ENCODE measurements at regions not wholly inside any gene's neighbourhood (a gene's known extent, or its start where the extent isn't known, plus 50 kb on each side); places are given as distances from the start of the nearest gene placed in this dataset.
"Not testable (repeated sequence)": the region's sequence is repeated elsewhere in the genome, so short reads cannot be mapped to it uniquely, and the experiment has no call there.

DNA sequence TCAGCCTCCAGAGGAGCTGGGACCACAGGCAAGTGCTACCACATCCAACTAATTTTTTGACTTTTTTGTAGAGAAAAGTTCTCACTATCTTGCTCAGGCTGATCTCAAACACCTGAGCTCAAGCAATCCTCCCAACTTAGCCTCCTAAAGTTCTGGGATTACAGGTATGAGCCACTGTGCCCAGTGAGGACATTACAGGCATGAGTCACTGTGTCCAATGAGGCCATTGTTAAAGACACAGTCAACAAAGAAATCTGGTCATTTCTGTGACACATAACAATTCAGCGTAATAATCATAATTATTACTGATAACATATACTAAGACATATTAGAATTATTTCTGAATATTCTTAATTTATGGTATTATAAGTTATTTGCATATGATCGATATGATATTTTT, 463.4 kb upstream of the NDN start:
- no peak for DNase-seq (ENCODE audit: low spot score)

DNA sequence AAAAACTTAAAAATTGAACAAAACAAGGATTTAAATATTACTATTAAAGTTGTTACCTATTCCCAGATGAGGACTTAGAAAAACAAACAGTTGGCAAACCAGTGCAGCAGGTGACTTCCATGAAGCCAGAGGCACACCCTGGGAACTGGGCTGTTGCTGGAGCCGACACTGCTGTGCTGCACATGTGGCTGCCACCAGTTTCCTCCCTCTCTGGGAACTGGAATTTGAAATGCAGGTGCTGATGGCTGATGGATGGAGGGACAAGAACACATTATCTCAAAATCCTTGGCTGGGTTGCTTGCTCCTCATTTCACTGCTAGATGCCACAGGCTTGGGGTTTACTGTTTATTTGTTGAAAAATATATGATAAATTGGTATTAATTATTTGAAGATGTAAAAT, 471.2 kb upstream of the NDN start:
- DNase-seq (ENCODE audit: low spot score), result not testable (repeated sequence)

DNA sequence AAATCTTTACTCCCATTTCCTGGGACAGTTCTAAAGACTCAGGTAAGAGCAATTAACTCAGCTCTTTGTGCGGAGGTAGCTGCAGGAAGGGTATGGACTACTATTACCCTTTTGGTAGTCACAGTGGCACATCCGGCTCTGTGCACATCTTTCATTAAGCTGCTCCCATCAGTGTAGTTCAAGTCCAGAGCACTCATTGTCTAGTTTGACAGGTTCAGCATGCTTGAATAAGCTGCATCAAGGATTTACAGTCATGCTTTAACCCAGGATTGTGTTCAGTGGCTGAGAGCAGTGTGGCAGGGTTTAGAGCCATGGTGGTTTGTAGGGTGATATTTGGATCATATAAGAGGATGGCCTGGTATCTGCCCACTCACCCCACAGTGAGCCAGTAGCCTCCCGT, 478.4 kb upstream of the NDN start:
- not testable (repeated sequence) for DNase-seq (ENCODE audit: low spot score)

DNA sequence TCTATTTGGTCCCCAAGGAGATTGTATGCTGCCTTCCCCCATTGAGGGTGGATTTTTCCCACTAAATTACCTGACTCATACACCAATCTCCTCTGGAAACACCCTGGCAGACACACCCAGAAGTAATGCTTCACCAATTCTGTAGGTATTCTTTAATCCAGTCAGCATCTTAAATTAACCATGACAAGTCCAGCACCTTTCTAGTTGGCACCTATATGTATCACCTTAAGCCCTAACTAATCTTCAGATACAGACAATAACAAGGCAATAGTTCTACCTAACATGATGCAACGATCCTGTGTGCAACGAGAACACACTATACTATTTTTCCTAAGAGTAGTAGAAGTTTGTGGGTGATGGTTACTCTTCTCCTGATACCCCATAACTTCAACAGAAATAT, 473.3 kb upstream of the NPAP1 start:
- DNase-seq (ENCODE audit: low spot score), result not testable (repeated sequence)

DNA sequence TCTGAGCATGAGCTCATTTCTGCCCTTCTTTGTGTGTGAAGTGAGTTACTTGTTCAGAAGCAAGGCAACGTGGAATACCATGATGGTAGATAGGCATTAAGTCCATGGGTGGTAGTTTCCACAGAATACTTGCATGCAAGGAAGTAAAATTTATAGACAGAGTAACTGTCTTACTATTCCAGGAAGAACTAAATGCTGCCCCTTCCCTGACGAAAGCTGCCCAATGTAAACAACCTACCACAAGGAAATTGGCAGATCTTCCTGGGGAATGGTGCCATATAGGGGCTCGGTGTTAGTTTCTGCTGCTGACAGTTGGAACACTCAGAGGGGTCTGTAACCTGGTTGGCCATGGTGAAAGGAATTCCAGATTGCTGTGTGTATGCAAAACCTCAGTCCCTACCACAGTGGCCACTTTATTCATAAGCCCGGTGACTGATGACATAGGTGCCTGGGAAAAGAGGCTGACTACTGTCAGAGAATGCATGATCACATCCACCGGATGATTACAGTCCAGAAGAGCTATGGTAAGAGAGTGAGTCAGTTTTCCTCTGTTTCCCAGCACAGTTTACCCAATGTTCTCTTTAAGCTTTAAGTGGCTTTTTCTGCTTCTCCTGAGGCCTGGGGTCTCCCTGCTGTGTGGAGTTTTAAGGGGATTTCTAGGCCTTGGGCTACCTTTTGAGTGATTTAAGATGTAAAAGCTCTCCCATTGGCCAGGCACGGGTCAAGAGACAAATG, 463.7 kb upstream of the NPAP1 start:
- not testable (repeated sequence) for DNase-seq (ENCODE audit: low spot score)

DNA sequence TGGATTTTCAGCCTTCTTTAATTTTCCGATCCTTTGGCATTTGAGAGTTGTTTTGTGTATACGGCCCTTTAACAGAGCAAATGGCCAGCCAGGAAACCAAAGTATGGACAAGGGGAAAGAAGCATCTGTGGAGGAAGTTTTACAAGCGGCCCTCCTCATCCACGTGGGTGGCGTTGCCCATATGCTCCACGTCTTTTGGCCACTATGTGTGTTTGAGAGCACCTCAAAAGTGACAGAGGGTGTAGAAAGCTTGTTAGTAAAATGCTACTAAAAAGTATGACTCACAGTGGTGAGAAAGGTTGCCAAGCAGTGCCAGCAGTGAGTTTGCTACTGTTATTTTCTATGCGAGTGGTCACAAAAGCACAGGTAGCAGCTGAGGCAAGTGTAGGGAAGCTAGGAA, 451.8 kb upstream of the NPAP1 start:
- DNase-seq (ENCODE audit: low spot score), result no peak

DNA sequence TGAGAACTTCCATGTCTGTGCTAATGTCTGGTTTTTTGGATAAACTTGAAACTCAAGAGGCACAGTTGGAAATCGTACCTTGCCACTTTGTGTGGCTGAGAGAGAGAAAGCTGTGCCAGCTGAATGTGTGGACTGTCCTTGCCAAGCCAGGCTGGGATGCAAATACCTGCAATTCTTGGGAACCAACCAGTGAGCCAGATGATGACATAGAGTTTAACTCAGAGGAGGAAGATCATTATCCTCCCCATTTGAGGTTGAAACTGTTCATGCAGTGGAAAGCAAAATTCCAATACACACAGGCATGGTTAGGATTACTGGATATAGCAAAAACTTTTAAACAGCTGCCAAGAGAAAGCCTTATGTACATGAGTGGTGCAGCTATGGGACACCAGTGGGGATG, 451.4 kb upstream of the NPAP1 start:
- DNase-seq (ENCODE audit: low spot score), result no peak

DNA sequence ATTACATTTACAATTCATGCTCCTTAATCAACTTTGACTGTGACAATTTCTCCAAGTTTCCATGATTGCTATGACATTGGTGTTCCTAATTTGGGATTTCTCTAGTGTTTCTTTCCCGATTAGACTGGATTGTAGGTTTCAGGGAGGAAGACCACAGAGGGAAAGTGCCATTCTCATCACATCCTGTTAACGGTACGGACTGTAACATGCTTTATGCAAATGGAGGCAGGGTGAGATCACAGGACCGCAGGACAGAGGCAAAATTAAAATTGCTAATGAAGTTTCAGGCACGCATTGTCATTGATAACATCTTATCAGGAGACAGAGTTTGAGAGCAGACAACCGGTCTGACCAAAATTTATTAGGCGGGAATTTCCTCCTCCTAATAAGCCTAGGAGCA, 446.7 kb upstream of the NPAP1 start:
- not testable (repeated sequence) for DNase-seq (ENCODE audit: low spot score)

DNA sequence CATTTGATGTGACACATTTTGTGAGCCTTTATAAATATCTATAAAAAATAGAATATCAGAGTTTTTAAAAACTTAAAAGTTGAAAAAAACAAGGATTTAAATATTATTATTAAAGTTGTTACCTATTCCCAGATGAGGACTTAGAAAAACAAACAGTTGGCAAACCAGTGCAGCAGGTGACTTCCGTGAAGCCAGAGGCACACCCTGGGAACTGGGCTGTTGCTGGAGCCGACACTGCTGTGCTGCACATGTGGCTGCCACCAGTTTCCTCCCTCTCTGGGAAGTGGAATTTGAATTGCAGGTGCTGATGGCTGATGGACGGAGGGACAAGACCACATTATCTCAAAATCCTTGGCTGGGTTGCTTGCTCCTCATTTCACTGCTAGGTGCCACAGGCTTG, 442.4 kb upstream of the NPAP1 start:
- DNase-seq (ENCODE audit: low spot score), result not testable (repeated sequence)

DNA sequence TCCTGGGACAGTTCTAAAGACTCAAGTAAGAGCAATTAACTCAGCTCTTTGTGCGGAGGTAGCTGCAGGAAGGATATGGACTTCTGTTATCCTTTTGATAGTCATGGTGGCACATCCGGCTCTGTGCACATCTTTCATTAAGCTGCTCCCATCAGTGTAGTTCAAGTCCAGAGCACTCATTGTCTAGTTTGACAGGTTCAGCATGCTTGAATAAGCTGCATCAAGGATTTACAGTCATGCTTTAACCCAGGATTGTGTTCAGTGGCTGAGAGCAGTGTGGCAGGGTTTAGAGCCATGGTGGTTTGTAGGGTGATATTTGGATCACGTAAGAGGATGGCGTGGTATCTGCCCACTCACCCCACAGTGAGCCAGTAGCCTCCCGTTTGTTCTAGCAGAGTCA, 435.0 kb upstream of the NPAP1 start:
- DNase-seq (ENCODE audit: low spot score), result not testable (repeated sequence)

DNA sequence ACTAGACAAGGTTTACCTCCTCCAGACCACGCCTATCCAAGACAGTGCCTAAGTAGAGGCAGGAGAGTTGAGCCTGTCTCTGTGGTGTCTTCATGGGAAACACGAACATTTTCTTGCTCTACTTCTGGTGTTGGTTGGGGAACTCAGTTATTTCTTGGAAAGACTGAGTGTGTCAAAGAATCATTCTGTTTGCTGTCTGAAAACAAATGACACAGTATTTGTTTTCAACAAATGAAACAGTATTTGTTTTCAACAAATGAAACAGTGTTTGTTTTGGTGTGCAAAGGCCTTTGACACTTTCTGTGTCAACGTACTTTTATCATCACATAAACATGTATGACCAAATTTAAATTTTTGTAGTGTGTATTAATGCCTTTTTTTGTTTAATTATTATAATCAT, 416.5 kb upstream of the NPAP1 start:
- not testable (repeated sequence) for DNase-seq (ENCODE audit: low spot score)

DNA sequence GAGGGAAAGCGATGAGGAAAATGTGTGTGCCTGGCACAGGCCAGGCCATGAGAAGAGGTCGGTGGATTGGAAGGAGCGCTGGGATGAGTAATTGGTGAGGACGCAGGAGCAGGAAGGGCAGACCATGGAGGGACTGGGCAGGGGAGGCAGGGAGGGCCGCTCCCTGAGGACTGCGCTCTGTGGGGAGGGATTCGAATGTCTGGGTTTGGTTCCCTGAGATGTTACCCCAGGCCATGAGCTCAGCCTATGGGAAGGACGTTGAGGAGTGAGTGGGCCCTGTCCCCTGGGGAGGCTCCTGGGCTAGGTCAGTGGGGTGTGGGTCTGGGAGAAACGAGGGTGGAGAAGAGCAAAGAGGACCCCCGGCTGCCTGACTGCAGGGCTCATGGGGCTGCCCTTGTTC, 415.2 kb upstream of the NPAP1 start:
- DNase-seq (ENCODE audit: low spot score), result not testable (repeated sequence)

DNA sequence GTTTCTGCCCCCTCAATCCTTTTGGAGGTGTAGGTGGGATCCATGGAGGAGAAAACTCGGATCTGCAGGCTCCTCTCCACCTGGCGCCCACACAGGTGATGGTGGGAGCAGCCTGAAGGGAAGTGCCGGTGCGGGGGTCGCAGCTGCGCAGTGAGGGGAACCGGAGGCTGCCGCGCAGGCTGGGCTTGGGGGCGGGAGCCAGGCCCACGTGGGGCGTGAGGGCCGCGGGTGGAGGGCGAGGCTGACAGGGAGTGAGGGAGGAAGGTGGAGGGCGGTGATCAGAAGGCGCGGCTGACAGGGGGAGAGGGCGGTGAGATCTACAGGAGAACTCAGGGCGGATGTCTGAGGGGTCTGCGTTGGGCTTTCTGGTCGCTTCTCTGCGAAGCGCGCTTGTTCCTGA, 414.7 kb upstream of the NPAP1 start:
- not testable (repeated sequence) for DNase-seq (ENCODE audit: low spot score)

DNA sequence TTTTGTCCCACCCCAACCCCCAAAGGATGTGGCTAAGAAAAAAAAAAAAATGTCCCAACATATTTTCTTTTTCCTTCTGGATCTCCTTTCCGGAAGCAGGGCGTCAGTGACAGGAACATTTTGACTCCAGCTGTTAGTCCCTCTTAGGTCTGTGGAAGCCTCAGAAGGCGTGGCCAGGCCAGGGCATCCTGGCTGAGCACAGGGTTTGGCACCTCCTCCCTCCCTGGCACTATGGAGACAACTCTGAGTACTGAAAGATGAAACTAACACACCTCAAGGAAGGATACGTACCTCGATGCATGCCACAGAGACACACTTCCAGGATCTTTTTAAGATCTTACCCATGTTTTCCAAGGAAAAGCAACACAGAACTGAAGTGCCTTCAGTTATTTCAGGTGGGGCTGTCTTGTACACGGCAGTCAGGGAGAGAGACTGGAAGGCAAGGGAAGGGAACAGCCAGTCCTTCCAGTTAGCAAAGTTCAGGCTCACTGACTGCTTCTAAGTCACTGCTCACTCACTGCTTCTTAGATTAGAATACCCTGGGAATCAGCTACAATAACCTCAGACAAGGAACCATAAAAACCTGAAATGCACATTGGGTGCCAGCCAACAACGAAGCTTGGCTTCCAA, 406.9 kb upstream of the NPAP1 start:
- not testable (repeated sequence) for DNase-seq (ENCODE audit: low spot score)

DNA sequence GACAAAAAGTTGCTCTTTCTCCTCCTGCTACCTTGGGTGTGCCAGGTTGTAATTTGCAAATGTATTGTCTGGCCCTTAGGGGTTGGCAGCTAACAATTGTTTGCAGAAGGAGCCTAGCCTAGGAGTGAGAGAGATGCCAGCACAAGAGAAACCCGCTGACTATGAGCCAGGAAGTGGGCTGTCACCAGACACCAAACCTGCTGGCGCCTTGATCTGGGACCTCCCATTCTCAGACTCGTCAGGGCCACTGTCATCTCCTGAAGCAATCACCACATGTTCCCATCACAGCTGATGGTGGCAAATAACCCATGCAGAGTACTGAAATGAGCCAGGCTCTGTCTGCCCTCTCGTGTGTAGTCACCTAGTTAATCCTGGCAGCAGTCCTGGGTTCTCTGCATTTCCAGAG, 406.4 kb upstream of the NPAP1 start:
- DNase-seq (ENCODE audit: low spot score), result no peak

DNA sequence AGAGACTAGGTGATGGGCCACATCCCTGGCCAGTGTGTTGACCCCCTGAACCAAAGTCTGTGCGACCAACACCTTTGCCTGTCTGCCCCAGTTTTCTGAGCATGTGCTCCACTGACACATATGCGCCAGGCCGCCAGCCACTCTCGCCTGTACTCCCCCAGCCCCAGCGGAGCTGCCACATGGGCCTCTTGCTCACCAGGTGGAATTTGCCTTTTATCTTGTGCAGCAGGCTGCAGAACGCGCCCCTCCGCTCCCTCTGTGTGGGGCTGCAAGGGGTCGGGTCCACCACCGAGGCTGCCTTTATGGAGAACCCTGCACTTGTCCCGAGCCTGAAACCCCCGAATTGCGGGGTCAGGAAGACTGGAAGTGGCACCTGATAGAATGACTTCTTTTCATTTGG, 405.7 kb upstream of the NPAP1 start:
- DNase-seq (ENCODE audit: low spot score), result no peak

DNA sequence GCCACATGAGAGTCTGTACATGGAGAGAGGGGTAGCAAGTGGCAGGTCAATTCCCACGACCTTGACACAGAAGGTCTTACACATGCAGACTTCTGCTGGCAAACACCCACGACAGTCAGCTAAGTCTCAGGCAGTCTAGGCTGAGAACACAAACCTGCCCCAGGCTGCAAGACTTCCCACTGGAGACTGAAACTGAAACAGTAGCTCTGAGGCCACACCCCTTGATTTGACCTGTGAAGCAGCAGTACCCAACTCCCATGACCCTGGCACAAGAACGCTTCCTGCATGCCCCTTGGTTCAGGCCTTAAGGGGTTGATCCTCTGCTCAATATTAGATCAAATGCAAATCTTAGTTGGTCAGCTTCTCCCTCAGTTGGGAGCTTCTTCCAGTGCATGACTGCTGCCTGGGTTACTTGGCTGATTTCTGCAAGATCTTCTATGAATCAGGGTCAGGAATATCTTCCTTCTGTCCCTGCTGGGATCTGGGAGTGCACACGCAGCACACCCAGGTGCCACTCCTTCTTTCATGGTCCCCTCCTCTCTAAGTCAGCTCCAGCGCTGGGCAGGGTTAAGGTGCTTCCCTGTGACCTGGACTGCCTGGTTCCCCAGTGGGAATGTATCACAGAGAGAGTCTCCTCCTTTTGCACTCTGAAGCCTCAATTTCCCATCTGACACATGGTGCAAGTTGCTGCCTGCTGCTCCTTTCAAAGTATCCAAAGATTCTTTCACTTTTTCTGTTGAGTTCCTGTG, 403.9 kb upstream of the NPAP1 start:
- DNase-seq (ENCODE audit: low spot score), result not testable (repeated sequence)

DNA sequence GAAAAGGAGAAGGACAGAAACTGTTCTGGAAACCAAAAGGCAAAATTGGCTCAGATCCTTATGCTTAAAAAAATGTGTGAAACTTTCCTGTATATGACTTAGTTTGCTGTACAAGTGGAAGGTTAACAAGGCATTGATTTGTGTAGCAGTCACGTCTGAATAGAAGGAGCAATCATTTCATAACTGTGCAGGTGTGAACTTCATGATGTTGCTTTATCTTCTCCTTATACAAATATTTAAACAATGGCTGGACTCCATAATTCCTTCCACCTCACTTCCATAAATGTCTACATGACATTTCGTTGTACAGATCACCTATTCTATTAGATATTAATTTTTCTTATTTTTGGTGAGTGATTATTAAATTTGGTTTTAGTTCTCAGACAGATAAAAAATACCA, 382.7 kb upstream of the NPAP1 start:
- no peak for DNase-seq (ENCODE audit: low spot score)

DNA sequence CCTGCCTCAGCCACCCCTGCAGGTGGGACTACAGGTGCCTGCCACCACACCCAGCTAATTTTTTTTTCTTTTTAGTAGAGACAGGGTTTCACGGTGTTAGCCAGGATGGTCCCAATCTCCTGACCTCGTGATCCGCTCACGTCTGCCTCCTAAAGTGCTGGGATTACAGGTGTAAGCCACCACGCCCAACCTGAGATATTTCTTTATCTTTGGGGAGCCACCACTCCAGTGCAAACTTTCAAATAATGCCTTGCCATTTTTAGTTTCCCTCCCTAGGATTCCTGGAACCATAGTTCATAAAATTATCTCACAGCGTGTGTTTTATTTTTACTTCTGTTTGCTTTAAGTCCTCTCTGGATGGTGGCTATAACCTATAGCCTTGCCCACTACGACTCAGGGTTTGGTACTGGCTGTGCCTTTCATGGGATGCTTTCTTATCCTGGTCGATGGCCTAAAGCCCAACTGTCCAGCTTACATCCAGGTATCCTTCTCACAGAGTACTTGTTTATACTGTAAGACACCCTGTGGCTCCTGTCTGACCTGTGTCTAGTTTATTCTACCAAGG, 374.7 kb upstream of the NPAP1 start:
- DNase-seq (ENCODE audit: low spot score), result not testable (repeated sequence)

DNA sequence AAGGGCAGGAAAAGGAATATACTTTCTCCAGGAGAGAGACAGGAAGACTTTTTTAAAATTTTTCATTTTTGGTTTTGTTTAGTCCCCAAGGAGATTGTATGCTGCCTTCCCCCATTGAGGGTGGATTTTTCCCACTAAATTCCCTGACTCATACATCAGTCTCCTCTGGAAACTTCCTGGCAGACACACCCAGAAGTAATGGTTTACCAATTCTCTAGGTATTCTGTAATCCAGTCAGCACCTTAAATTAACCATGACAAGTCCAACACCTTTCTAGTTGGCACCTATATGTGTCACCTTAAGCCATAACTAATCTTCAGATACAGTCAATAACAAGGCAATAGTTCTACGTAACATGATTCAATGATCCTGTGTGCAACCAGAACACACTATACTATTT, 373.6 kb upstream of the NPAP1 start:
- DNase-seq (ENCODE audit: low spot score), result not testable (repeated sequence)

DNA sequence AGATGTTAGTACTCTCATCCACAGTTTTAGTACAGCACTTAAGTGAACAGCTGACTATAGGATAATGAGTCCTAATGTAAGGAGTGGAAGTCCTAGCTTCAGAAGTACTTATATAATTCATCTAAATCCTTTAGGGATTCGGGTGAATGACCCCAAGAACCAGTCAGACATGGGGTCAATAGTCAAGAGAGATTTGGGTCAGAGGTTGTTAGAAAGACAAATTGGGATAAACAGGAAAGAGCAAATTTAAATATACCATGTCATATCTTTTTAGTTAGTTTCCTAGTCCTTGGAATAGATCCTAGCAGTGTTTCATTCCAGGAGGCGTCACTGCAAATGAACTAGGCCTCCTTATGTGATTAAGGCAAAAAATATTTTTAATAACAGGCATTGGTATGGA, 370.8 kb upstream of the NPAP1 start:
- not testable (repeated sequence) for DNase-seq (ENCODE audit: low spot score)

DNA sequence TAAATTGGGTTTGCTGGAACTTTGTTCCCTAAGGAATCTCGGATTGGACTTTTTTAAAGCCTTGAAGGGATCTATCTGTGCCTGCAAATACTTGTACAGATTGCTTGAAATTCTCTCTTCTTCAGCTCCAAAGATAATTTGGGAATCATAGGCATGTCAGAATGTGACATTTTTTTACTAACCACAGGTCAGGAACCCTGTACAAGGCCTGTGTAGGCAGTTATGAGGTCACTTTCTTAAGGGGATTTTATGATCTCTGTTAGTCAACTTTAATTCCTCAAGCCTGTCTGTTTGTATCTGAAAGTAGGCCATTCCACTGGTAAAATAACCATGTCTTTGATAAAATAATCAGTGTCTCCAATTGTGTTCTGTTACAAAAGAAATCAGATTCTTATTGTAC, 369.9 kb upstream of the NPAP1 start:
- DNase-seq (ENCODE audit: low spot score), result not testable (repeated sequence)

DNA sequence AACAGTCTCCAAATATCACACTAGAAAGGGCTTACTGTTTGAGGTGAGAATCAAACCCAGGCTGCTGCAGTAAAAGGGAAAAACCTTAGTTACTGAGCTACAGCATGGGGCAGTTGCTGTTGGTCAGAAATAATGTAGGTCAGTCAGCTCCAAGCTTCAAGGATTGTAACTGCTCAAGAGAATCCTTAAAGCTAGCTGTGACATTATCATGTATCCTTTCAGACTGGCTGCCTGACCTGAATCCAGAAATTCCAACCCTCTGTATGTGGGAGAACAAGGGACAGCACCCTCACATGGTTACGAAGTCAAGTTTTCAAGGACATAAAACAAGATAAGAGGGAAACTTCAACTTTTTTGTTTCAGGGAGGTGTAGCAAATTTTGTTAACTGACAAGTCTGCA, 365.9 kb upstream of the NPAP1 start:
- not testable (repeated sequence) for DNase-seq (ENCODE audit: low spot score)

Measured in LoVo (cell line).